ENCODE measurements at regions not wholly inside any gene's neighbourhood (a gene's known extent, or its start where the extent isn't known, plus 50 kb on each side); places are given as distances from the start of the nearest gene placed in this dataset.

GRCh38 chr3:72624656-72625055, 223.6 kb downstream of the SHQ1 start:
- Histone ChIP-seq H3K36me3 (ENCODE audit: control insufficient read depth in 2 of 4, insufficient read depth in 4 of 4, low read length in 3 of 4) (no peaks in the 10 kb centered on the region), H3K79me2 (ENCODE audit: control insufficient read depth in 1 of 2, insufficient read depth in 2 of 2, low read length in 2 of 2) (no peaks in the 10 kb centered on the region), H2BK120ac (replicated peaks; ENCODE audit: low read depth, low read length) (no peak overlapping the region), H2BK20ac (ENCODE audit: low read length) (no peak overlapping the region), H2BK12ac (ENCODE audit: low read depth, low read length) (no peak overlapping the region), H4K20me1 (replicated peaks in 1 of 2; ENCODE audit: control insufficient read depth in 1 of 2, insufficient read depth in 2 of 2, low read length in 2 of 2) (no peaks in the 10 kb centered on the region), H3K4ac (replicated peaks; ENCODE audit: insufficient read length, low read depth, low read length) (no peak overlapping the region), H3K14ac (ENCODE audit: insufficient read length) (no peak overlapping the region), H3K56ac (replicated peaks; ENCODE audit: insufficient read length, low read depth, low read length) (no peak overlapping the region), H3K18ac (ENCODE audit: extremely low read depth, low read length) (no peak overlapping the region), H4K91ac (replicated peaks; ENCODE audit: insufficient read length, low read length) (no peak overlapping the region), H3K9me3 (ENCODE audit: insufficient read depth in 2 of 2, low read depth in 1 of 2, low read length in 1 of 2) (no peaks in the 10 kb centered on the region), H3K27me3 (replicated peaks in 1 of 4; ENCODE audit: control insufficient read depth in 3 of 4, extremely low read depth in 1 of 4, insufficient read depth in 3 of 4, low read length in 3 of 4) (no peaks in the 10 kb centered on the region), H2AK5ac (ENCODE audit: low read depth, low read length) (no peak overlapping the region), H2AFZ (ENCODE audit: low read length) (no peak overlapping the region), H3K27ac (ENCODE audit: low read depth, low read length) (no peak overlapping the region), H4K5ac (ENCODE audit: insufficient read length, low read depth, low read length) (no peak overlapping the region), H3K23ac (ENCODE audit: insufficient read length) (no peak overlapping the region), H2BK5ac (ENCODE audit: low read depth, low read length) (no peak overlapping the region), H3K4me3 (ENCODE audit: extremely low read depth in 1 of 4, insufficient read depth in 2 of 4, low read depth in 3 of 4, low read length in 4 of 4) (no peak overlapping the region), H2BK15ac (ENCODE audit: low read length) (no peak overlapping the region), H3K4me2 (ENCODE audit: insufficient read depth in 1 of 2, low read depth in 2 of 2, low read length in 2 of 2) (no peak overlapping the region), H3K23me2 (ENCODE audit: low read depth, low read length) (no peaks in the 10 kb centered on the region), H3K9ac (replicated peaks in 1 of 4; ENCODE audit: extremely low read depth in 1 of 4, low read depth in 3 of 4, low read length in 3 of 4) (no peak overlapping the region), H4K8ac (ENCODE audit: extremely low read depth, insufficient read depth, low read length) (no peak overlapping the region), H3K79me1 (ENCODE audit: low read depth, low read length) (no peaks in the 10 kb centered on the region), H3K4me1 (replicated peaks in 1 of 4; ENCODE audit: control insufficient read depth in 3 of 4, insufficient read depth in 4 of 4, low read length in 3 of 4) (peaks cover 0 to 6% (median 2%) of the 10 kb centered on the region in 4 experiments; a peak in 3 of 7 replicates)
- WGBS, 2 experiments (ENCODE audit: extremely low coverage in 1 of 2, insufficient coverage in 1 of 2, insufficient read length in 1 of 2, insufficient replicate concordance in 2 of 2, low coverage in 1 of 2, low lambda C conversion rate in 2 of 2, missing lambda C conversion rate in 1 of 2): 67 to 100% methylated on average over 1 to 2 of the region's 2 CpGs
- ChIA-PET CTCF (ENCODE audit: partially characterized antibody) (interaction anchor here (1.2 kb wide), 3 partner anchors 24 to 746 kb away, joined by 3 to 4 read pairs (median 4); no protein-coding TSS in a partner anchor), POLR2A (ENCODE audit: partially characterized antibody) (no interaction called here)
- no peak for FAIRE-seq
- no peak for DNase-seq (ENCODE audit: low read depth in 1 of 2, low spot score in 2 of 2)
- TF ChIP-seq CTBP2 (IDR thresholded peaks at IDR 0.05; ENCODE audit: borderline replicate concordance, insufficient read depth, insufficient read length, low read length) (no peak), ATF2 (IDR thresholded peaks at IDR 0.05; ENCODE audit: low read length) (no peak), TCF12 (IDR thresholded peaks at IDR 0.05; ENCODE audit: low read depth, low read length) (no peak), SP2 (IDR thresholded peaks at IDR 0.05; ENCODE audit: low read length) (no peak), KDM4A (IDR thresholded peaks at IDR 0.05; ENCODE audit: low read depth, low read length, severe bottlenecking) (no peak), TBP (IDR thresholded peaks at IDR 0.05; ENCODE audit: low read depth, low read length) (no peak), RNF2 (IDR thresholded peaks at IDR 0.05; ENCODE audit: borderline replicate concordance, low read depth, low read length, missing control alignments, poor library complexity, severe bottlenecking) (no peak)

Measured in H1 (cell line).